ENCODE measurements at regions not wholly inside any gene's neighbourhood (a gene's known extent, or its start where the extent isn't known, plus 50 kb on each side); places are given as distances from the start of the nearest gene placed in this dataset.
"Not testable (repeated sequence)": the region's sequence is repeated elsewhere in the genome, so short reads cannot be mapped to it uniquely, and the experiment has no call there.

- no peak for DNase-seq
These were observed 69.5 kb upstream of the KCNAB1 start for GRCh38 chr3:156050918-156051317.

GRCh38 chr3:156051651-156052050 is 68.7 kb upstream of the KCNAB1 start:
- no peak for DNase-seq

GRCh38 chr3:156052115-156052514 is 68.3 kb upstream of the KCNAB1 start:
- DNase-seq: no peak

- DNase-seq: no peak
These were observed 60.4 kb upstream of the KCNAB1 start for GRCh38 chr3:156059950-156060501.

- DNase-seq: not testable (repeated sequence)
These were observed 52.2 kb upstream of the KCNAB1 start for GRCh38 chr3:156068151-156068550.

GRCh38 chr3:156070028-156070427 is 50.4 kb upstream of the KCNAB1 start:
- no peak for DNase-seq
